GM21619 (cell line): ENCODE measurements at regions not wholly inside any gene's neighbourhood (a gene's known extent, or its start where the extent isn't known, plus 50 kb on each side); places are given as distances from the start of the nearest gene placed in this dataset.
"Not testable (repeated sequence)": the region's sequence is repeated elsewhere in the genome, so short reads cannot be mapped to it uniquely, and the experiment has no call there.

Experiments used
- ATAC-seq: cut with Tn5 transposase; IDR thresholded peaks from one replicate; pipeline ENCODE4 v1.9.1; 2021; ENCODE audit not compliant: unreplicated experiment

GRCh38 chrY:19059733-19060132 lies 286.2 kb upstream of the HSFY2 start:
- no peak for ATAC-seq

DNA sequence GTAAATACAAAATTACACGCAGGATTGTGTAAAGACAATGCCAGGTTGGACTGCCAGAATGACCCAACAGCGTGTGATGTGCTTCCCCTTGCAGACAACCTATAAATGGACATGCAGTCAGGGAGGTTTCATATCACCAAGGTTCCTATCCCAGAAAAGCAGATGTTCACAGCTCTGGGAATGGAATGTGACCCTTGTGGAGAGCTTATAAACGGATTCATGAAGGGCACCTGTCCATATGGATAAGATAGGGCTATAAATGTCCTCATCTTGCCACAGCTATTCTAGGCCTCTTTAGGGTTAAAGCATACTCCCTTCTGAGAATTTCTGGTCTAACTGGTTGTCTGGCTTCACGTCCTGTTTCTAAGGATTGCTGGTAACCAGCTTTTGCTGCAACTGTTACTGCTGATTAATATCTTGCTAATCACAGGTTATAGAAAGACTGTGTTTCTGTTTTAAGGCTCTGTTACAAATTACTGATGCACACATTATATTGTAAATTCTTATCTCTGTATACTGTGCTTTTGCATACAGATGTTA lies 285.4 kb upstream of the HSFY2 start:
- no peak for ATAC-seq

- ATAC-seq = no peak
Measured at GRCh38 chrY:19056138-19056469, 282.6 kb upstream of the HSFY2 start.

DNA sequence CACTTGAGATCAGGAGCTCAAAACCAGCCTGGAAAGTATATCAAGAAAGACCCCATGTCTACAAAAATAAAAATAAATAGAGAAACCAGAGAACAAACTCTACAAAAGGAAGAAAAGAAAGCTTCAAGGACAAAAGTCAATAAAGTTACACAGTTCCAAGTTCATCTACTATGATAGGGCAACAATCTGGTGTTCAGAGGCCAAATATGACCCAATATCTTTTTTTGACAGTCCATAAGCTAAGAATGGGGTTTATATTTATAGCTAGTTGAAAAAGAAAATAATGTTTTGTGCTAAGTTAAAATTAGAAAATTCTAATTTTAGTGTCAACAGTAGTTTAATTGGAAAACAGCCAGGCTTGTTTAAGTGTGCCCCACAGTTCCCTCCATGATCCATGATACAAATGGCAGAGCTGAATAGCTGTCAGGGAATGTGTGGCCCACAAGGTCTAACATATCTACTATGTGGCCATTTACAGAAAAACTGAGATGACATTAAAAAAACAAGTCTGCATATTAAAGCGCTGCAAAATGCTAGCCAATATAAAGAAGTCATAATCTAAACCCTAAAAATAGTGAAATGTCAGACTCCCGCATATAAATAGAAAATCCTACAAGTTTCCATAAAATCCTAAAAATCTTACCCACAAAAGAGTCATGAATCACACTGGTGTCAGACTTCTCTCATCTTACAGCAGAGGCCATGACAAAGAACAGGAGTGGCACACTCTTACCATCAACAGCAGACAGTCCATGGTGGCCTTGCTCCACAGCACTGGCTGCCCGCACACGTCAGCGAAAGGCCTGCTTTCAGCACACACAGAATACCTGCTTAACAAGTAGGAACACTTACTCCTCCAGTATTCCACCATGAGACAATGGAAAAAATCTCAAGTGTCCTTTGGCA lies 281.9 kb upstream of the HSFY2 start:
- ATAC-seq = no peak

DNA sequence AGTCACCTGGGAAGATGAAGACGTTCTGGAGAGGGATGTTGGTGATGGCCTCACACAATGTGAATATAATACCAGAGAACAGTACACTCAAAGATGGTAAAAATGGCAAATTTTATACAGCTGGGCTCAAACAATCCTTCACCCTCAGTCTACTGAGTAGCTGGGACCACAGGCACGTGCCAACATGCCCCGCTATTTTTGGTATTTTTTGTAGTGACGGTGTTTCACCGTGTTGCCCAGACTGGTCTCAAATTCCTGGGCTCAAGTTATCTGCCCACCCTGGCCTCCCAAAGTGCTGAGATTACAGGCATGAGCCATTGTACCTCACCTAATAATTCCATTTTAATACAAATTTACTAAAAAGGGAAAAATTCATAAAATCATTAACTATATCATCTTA lies 280.3 kb upstream of the HSFY2 start:
- no peak for ATAC-seq

DNA sequence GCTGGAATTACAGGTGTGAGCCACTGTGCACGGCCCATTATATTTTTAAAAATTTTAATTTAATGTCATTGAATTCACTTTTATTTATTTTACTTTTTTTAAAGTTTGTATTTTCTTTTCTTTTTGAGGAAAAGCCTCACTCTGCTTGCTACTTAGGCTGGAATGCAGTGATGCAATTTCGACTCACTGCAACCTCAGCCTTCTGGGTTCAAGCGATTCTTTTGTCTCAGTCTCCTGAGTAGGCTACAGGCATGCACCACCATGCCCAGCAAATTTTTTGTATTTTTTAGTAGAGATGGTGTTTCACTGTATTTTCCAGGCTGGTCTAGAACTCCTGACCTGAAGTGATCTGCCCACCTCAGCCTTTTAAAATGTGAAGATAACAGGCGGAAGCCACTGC lies 277.5 kb upstream of the HSFY2 start:
- ATAC-seq = no peak

DNA sequence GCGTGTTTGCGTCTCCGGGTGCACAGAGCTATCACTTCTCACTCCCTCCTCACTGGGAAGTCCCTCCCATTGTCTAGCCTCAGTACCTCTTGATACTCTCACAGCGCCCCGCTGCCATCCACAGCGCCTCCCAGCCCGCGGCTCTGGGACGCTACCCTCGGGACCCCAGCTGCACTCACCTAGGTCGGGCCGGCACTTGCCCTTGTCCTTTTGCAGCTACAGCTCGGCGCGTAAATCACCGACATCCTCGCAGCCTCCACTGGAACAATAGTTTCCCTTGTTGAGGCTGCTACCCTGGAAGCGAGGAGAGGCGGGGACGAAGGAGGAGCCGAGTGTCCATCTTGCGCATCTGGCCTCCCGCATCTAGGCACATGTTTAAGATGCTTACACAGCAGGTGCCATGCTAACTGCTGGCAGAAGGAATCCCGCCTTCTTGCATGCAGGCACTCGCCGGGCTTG lies 269.5 kb upstream of the HSFY2 start:
- no peak for ATAC-seq

- no peak for ATAC-seq
Measured at GRCh38 chrY:19042306-19042958, 268.9 kb upstream of the HSFY2 start.

DNA sequence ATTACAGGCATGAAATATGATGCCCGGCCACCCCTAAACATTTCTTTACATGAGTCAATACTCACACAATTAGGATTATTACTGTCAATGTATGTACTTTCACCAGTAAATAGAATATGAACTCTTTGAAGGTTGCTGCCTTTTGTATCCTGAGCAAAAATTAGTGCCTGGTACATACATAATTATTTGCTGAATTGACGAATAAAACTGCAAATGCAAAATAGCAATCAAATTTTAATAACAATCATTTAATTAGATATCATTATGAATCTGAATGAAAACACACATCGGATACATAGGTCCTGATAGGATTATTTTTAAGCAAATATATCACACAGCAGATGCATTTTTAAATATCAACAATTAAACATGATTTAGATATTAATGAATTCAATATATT lies 253.1 kb upstream of the HSFY2 start:
- ATAC-seq = no peak

- no peak for ATAC-seq
Measured at GRCh38 chrY:19023934-19024333, 250.4 kb upstream of the HSFY2 start.

DNA sequence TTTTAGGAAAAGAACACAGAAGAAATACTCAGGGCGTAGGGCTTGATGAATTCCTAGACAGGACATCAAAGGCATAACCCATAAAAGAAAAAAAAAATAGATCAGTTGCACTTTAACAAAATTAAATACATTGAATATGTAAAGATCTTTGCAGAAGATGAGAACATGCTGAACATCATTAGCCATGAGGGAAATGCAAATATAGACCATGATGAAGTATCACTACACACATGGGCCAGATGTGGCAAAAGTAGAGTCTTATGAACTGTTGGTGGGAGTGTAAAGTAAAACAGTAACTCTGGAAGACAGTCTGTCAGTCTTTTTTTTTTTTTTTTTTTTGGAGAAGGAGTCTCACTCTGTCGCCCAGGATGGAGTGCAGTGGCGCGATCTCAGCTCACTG lies 246.7 kb upstream of the HSFY2 start:
- no peak for ATAC-seq

- ATAC-seq = no peak
Measured at GRCh38 chrY:19016990-19017389, 243.5 kb upstream of the HSFY2 start.

- no peak for ATAC-seq
Measured at GRCh38 chrY:19015854-19016253, 242.3 kb upstream of the HSFY2 start.

- ATAC-seq = no peak
Measured at GRCh38 chrY:19015213-19015612, 241.7 kb upstream of the HSFY2 start.

GRCh38 chrY:19012985-19013384 lies 239.4 kb upstream of the HSFY2 start:
- no peak for ATAC-seq

GRCh38 chrY:19011605-19012090 lies 238.1 kb upstream of the HSFY2 start:
- no peak for ATAC-seq

- no peak for ATAC-seq
Measured at GRCh38 chrY:19006234-19006633, 232.7 kb upstream of the HSFY2 start.

DNA sequence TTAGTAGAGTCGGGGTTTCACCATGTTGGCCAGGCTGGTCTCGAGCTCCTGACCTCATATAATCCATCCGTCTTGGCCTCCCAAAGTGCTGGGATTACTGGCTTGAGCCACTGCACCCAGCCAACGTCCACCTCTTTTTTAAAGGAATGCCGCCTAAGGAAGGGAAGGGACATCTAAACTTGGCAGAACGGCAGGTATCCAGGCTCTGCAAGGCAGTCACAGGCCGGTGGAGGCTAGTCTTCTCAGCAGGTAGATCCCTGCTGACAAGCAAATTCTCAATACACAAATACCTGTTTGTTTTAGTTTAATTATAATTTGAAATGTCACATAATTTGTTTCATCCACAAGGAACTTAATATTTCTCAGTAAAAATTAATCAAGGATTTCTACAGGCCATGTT lies 232.0 kb upstream of the HSFY2 start:
- ATAC-seq = no peak

DNA sequence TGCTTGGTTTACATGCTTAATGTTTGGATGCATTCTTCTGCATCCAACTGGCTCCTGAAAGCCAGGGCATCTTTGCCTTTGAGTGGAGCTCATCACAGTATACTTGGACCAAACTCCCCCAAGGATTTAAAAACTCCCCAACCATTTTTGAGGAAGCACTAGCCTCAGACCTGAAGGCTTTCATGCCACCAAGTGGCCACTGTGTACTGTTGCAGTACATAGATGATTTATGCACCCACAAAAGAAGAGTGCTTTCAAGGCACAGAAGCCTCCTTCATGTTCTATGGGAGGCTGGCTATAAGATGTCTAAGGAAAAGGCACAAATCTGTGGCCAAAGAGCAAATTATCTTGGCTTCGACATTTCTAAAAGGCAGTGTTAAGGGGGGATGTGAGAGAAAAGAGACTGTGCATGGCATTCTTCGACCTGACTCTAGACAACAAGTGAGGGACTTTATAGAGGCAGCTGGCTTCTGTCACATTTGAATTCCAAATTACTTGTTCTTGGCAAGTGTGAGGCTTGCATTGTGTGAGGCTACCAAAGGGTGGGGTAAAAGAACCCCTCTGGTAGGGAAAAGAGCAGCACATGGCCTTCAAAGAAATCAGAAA lies 224.2 kb upstream of the HSFY2 start:
- ATAC-seq = no peak

DNA sequence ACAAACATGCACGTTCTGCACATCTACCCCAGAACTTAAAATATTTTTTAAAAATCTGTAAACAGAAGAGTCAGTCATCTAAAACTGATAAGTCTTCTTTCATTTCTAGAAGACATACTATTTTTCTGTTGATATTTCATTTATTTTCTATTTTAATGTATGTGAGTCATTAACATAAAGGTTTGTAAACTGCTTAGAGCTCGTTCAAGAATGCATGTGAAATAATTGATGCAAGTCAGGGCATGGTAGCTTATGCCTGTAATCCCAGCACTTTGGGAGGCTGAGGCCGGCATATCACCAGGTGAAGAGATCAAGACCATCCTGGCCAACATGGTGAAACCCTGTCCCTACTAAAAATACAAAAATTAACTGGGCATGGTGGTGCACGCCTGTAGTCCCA lies 219.9 kb upstream of the HSFY2 start:
- ATAC-seq = no peak

GRCh38 chrY:18992684-18993083 lies 219.1 kb upstream of the HSFY2 start:
- ATAC-seq = not testable (repeated sequence)

DNA sequence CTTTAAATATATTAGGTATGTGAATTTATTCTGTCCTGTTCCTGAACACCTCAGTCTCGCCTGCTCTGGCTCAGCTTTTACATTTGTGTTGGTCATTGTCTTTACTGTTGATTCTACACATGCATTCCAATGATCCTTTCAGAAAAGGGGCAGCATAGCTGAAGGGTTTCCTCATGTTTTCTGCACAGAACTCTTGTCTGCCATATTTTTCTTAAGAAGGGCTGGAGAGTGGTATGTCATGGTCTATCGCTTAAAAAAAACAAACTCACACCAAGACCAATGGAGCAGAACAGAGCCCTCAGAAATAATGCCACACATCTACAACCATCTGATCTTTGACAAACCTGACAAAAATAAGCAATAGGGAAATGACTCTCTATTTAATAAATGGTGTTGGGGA lies 215.8 kb upstream of the HSFY2 start:
- no peak for ATAC-seq
